HG03060 (cell line): ENCODE measurements at regions not wholly inside any gene's neighbourhood (a gene's known extent, or its start where the extent isn't known, plus 50 kb on each side); places are given as distances from the start of the nearest gene placed in this dataset.

ENCODE experiments used
- ATAC-seq: cut with Tn5 transposase; IDR thresholded peaks from one replicate; pipeline ENCODE4 v1.9.1; 2021; ENCODE audit warnings: low read depth, moderate number of reproducible peaks; ENCODE audit not compliant: unreplicated experiment

- ATAC-seq: no peak
Observed at GRCh38 chr18:68469049-68469625, 245.8 kb downstream of the TMX3 start.

- no peak for ATAC-seq
Observed at GRCh38 chr18:68467957-68468356, 247.0 kb downstream of the TMX3 start.

GRCh38 chr18:68467329-68467728 lies 247.6 kb downstream of the TMX3 start:
- no peak for ATAC-seq

- ATAC-seq: no peak
Observed at GRCh38 chr18:68466672-68467071, 248.2 kb downstream of the TMX3 start.

GRCh38 chr18:68462766-68463165 lies 252.1 kb downstream of the TMX3 start:
- no peak for ATAC-seq

GRCh38 chr18:68462148-68462547 lies 252.8 kb downstream of the TMX3 start:
- ATAC-seq: no peak

- no peak for ATAC-seq
Observed at GRCh38 chr18:68461481-68462018, 253.4 kb downstream of the TMX3 start.

GRCh38 chr18:68459968-68460367 lies 254.9 kb downstream of the TMX3 start:
- no peak for ATAC-seq

- no peak for ATAC-seq
Observed at GRCh38 chr18:68456985-68457384, 257.9 kb downstream of the TMX3 start.

- ATAC-seq: no peak
Observed at GRCh38 chr18:68455229-68455603, 259.7 kb downstream of the TMX3 start.

- no peak for ATAC-seq
Observed at GRCh38 chr18:68454511-68455228, 260.2 kb downstream of the TMX3 start.

GRCh38 chr18:68449292-68449691 lies 265.6 kb downstream of the TMX3 start:
- ATAC-seq: no peak

GRCh38 chr18:68448736-68449135 lies 266.2 kb downstream of the TMX3 start:
- no peak for ATAC-seq

GRCh38 chr18:68447286-68447685 lies 267.6 kb downstream of the TMX3 start:
- ATAC-seq: no peak

- ATAC-seq: no peak
Observed at GRCh38 chr18:68445668-68446426, 269.1 kb downstream of the TMX3 start.

GRCh38 chr18:68445136-68445535 lies 269.8 kb downstream of the TMX3 start:
- no peak for ATAC-seq

GRCh38 chr18:68441241-68441640 lies 273.7 kb downstream of the TMX3 start:
- no peak for ATAC-seq

- no peak for ATAC-seq
Observed at GRCh38 chr18:68440433-68440832, 274.5 kb downstream of the TMX3 start.

GRCh38 chr18:68439642-68440041 lies 275.3 kb downstream of the TMX3 start:
- no peak for ATAC-seq

- no peak for ATAC-seq
Observed at GRCh38 chr18:68438983-68439382, 275.9 kb downstream of the TMX3 start.

GRCh38 chr18:68438536-68438935 lies 276.4 kb downstream of the TMX3 start:
- no peak for ATAC-seq
